Smooth muscle cell (in vitro differentiated cells): ENCODE measurements at regions not wholly inside any gene's neighbourhood (a gene's known extent, or its start where the extent isn't known, plus 50 kb on each side); places are given as distances from the start of the nearest gene placed in this dataset.
"Not testable (repeated sequence)": the region's sequence is repeated elsewhere in the genome, so short reads cannot be mapped to it uniquely, and the experiment has no call there.

ENCODE experiments used
- DNase-seq: peaks from one replicate; lab custom pipeline; 2025; ENCODE audit not compliant: unreplicated experiment; lab: John Stamatoyannopoulos, UW
- H2AFZ ChIP-seq: fragments of 200-600 bp; sonication (generic); 2 replicates; pipeline ENCODE4 v1.6.0; 2016; ENCODE audit warnings: antibody characterized with exemption, low read depth, mild to moderate bottlenecking
- H3F3A ChIP-seq: fragments of 200-600 bp; sonication (generic); 2 replicates; pipeline ENCODE4 v1.6.0; 2017; ENCODE audit warnings: antibody characterized with exemption, low read depth
- H3K27ac ChIP-seq: fragments of 200-600 bp; sonication (generic); 2 replicates; pipeline ENCODE4 v1.5.1; 2016; ENCODE audit warnings: low read depth, mild to moderate bottlenecking
- H3K27me3 ChIP-seq: fragments of 200-600 bp; sonication (generic); 2 replicates; pipeline ENCODE4 v1.6.1; 2016; ENCODE audit warnings: low read depth, mild to moderate bottlenecking
- H3K36me3 ChIP-seq: fragments of 200-600 bp; sonication (generic); 2 replicates; pipeline ENCODE4 v1.5.1; 2016; ENCODE audit warnings: low read depth
- H3K4me1 ChIP-seq: fragments of 200-600 bp; sonication (generic); 2 replicates; pipeline ENCODE4 v1.5.1; 2016; ENCODE audit warnings: low read depth
- H3K4me2 ChIP-seq: fragments of 200-600 bp; sonication (generic); 2 replicates; pipeline ENCODE4 v1.6.0; 2016; ENCODE audit warnings: mild to moderate bottlenecking
- H3K4me3 ChIP-seq: fragments of 200-600 bp; sonication (generic); 2 replicates; pipeline ENCODE4 v1.5.1; 2016; ENCODE audit warnings: mild to moderate bottlenecking
- H3K79me2 ChIP-seq: fragments of 200-600 bp; sonication (generic); 2 replicates; pipeline ENCODE4 v1.6.0; 2016; ENCODE audit warnings: low read depth, mild to moderate bottlenecking
- H3K9ac ChIP-seq: fragments of 200-600 bp; sonication (generic); 2 replicates; pipeline ENCODE4 v1.6.0; 2016; ENCODE audit warnings: low read depth
- H3K9me3 ChIP-seq: fragments of 200-600 bp; sonication (generic); replicated peaks from 2 replicates; pipeline ENCODE4 v1.5.1; 2016; ENCODE audit warnings: low read depth
- H4K20me1 ChIP-seq: fragments of 200-600 bp; sonication (generic); 2 replicates; pipeline ENCODE4 v1.6.0; 2016; ENCODE audit warnings: low read depth
- WGBS: methylation state at CpG from one replicate; pipeline ENCODE4 v1.1.7; 2016; ENCODE audit warnings: low lambda C conversion rate; 5-methylcytosine and 5-hydroxymethylcytosine counted together
- TF ChIP-seq, protein P1 (sequence below): fragments of 200-600 bp; sonication (generic); IDR thresholded peaks from 2 replicates; pipeline ENCODE4 v1.5.1; 2017; ENCODE audit warnings: borderline replicate concordance, mild to moderate bottlenecking, antibody characterized with exemption; ENCODE audit not compliant: insufficient read depth, poor library complexity, severe bottlenecking

DNA sequence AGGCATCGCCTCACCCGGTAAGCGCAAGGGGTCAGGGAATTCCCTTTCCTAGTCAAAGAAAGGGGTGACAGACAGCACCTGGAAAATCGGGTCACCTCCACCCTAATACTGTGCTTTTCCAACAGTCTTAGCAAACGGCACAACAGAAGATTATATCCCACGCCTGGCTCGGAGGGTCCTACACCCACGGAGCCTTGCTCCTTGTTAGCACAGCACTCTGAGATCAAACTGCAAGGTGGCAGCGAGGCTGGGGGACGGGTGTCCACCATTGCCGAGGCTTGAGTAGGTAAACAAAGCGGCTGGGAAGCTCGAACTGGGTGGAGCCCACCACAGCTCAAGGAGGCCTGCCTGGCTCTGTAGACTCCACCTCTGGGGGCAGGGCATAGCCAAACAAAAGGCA lies 315.6 kb downstream of the LTN1 start:
- not testable (repeated sequence) for H3K36me3 ChIP-seq, H4K20me1 ChIP-seq, H3F3A ChIP-seq, H3K4me2 ChIP-seq, H3K4me3 ChIP-seq, H3K9me3 ChIP-seq, H3K27me3 ChIP-seq, DNase-seq, H2AFZ ChIP-seq, H3K9ac ChIP-seq, H3K79me2 ChIP-seq, H3K4me1 ChIP-seq, H3K27ac ChIP-seq
- 95% methylated on average over 13 of the region's 13 CpGs for WGBS

DNA sequence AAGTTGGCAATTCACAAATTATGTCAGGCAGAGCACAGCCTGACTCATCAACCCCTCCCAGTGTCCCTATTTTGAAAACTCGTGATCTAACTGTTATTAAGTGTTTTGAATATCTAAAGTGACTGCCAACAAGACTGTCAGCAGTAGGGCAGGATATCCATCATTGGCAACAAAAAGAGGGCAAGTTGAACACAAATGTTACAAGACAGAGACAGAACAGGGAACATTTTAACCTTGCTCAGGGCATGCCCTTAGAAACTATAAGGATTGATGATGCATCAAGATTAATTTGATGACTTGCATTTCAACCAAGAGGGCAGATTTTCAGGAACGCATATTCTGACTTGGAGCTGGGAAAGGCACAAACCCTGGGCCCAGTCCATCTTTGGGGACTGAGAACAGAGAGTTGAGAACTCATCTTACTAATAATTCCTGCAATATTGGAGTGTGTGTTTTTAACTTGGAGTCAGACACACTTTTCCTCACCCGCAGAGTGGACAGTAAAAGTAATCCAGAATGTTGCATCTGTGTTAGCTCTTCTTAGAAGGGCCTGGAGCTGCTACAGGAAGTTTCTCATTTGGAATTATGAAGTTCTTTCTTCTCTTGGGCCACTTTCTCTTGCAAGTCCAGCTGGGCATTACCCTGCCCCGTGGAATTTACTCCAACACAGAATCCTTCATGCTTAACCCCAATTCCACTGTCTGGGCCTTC lies 317.2 kb downstream of the LTN1 start:
- H3K4me3 ChIP-seq: no peak overlapping the region
- no peaks in the 10 kb centered on the region for H4K20me1 ChIP-seq
- no peak overlapping the region for H3K4me2 ChIP-seq
- TF ChIP-seq, protein P1, sequence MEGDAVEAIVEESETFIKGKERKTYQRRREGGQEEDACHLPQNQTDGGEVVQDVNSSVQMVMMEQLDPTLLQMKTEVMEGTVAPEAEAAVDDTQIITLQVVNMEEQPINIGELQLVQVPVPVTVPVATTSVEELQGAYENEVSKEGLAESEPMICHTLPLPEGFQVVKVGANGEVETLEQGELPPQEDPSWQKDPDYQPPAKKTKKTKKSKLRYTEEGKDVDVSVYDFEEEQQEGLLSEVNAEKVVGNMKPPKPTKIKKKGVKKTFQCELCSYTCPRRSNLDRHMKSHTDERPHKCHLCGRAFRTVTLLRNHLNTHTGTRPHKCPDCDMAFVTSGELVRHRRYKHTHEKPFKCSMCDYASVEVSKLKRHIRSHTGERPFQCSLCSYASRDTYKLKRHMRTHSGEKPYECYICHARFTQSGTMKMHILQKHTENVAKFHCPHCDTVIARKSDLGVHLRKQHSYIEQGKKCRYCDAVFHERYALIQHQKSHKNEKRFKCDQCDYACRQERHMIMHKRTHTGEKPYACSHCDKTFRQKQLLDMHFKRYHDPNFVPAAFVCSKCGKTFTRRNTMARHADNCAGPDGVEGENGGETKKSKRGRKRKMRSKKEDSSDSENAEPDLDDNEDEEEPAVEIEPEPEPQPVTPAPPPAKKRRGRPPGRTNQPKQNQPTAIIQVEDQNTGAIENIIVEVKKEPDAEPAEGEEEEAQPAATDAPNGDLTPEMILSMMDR: no peak
- no peaks in the 10 kb centered on the region for H3K36me3 ChIP-seq
- H3K27me3 ChIP-seq: no peaks in the 10 kb centered on the region
- no peak overlapping the region for H3K9ac ChIP-seq
- H3F3A ChIP-seq: no peaks in the 10 kb centered on the region
- 55% methylated on average over 4 of the region's 4 CpGs for WGBS
- H3K4me1 ChIP-seq: no peaks in the 10 kb centered on the region
- H3K27ac ChIP-seq: no peak overlapping the region
- no peaks in the 10 kb centered on the region for H3K9me3 ChIP-seq
- H2AFZ ChIP-seq: no peak overlapping the region
- no peaks in the 10 kb centered on the region for H3K79me2 ChIP-seq
- DNase-seq: no peak

DNA sequence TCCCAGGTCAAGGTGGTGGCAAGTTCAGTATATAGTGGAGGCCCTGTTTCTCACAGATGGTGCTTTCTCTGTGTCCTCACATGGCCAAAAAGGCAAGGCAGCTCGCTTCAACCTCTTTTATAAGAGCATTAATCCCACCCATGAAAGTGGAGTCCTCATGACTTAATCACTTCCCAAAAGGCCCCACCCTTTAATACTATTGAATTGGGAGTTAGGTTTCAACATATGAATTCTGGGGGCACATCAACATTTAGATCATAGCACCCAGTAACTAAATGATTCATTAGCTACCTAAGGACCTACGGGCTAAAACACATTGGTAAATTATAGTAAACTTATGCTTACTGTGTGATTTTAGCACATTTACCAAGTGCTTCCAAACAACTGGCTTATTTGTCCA lies 317.9 kb downstream of the LTN1 start:
- Histone ChIP-seq H3K27me3 (no peaks in the 10 kb centered on the region), H3K36me3 (no peaks in the 10 kb centered on the region), H3K4me2 (no peak overlapping the region), H3K4me1 (no peaks in the 10 kb centered on the region), H3K9ac (no peak overlapping the region), H3K9me3 (no peaks in the 10 kb centered on the region), H4K20me1 (no peaks in the 10 kb centered on the region), H2AFZ (no peak overlapping the region), H3K79me2 (no peaks in the 10 kb centered on the region), H3F3A (no peaks in the 10 kb centered on the region), H3K4me3 (no peak overlapping the region), H3K27ac (no peak overlapping the region)
- TF ChIP-seq, protein P1: no peak
- whole genome bisulfite sequencing: 86% methylated on average over 2 of the region's 2 CpGs
- no peak for DNase-seq

DNA sequence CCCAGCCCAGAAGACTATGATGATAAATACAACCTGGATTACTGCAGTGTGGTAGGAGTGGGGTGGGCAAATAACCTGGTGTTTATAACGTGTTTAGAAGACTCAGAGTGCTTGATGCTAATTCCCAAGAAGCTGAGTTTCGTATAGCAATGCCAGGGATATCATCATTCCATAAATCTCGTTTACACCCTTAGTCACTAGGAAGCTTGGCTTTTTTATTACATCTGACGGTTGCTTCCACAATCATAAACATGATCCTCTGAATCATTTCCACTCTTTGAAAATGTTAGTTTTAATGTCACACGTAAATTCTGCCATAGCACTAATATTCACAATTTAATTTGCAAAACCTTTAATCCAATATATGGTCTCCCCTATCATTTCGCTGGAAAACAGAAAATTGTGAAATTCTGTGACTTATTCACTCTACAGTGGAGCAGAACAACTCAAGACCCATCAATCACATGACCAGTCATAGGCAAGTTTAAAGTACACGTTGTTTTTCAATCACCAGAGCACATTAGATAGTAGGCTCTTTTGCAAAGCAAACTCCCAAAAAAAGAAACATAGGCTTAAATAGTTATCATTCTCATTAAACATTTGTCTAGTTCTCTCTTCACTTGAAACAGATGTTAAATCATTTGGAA lies 321.0 kb downstream of the LTN1 start:
- DNase-seq: no peak
- Histone ChIP-seq H3K9ac (no peak overlapping the region), H4K20me1 (no peaks in the 10 kb centered on the region), H3K36me3 (no peaks in the 10 kb centered on the region), H2AFZ (no peak overlapping the region), H3F3A (no peaks in the 10 kb centered on the region), H3K9me3 (no peaks in the 10 kb centered on the region), H3K27me3 (no peaks in the 10 kb centered on the region), H3K27ac (no peak overlapping the region), H3K4me2 (no peak overlapping the region), H3K79me2 (no peaks in the 10 kb centered on the region), H3K4me3 (no peak overlapping the region), H3K4me1 (no peaks in the 10 kb centered on the region)
- TF ChIP-seq, protein P1: no peak
- 51% methylated on average over 7 of the region's 7 CpGs for WGBS
